Upper lobe of left lung (tissue), 4 donors: ENCODE measurements at regions not wholly inside any gene's neighbourhood (a gene's known extent, or its start where the extent isn't known, plus 50 kb on each side); places are given as distances from the start of the nearest gene placed in this dataset.

Experiments
- CTCF ChIP-seq, 6 experiments: fragments of 450-650 bp in 4 of 6; fragments of 200-600 bp in 2 of 6; sonication (generic) in 2 of 6; IDR thresholded peaks; one replicate each; pipeline ENCODE4 v1.5.1; 2016 to 2019; ENCODE audit warnings: antibody characterized with exemption in 6 of 6
- POLR2A ChIP-seq, 4 donors: fragments of 450-650 bp; IDR thresholded peaks; one replicate each; pipeline ENCODE4 v1.5.1; 2016 to 2017; ENCODE audit warnings: antibody characterized with exemption in 4 of 4, mild to moderate bottlenecking in 2 of 4

GRCh38 chr12:93275589-93275988 is 102.1 kb upstream of the NUDT4 start:
- TF ChIP-seq CTCF (IDR thresholded peaks at IDR 0.05) (no peak), POLR2A (IDR thresholded peaks at IDR 0.05) (no peak)
